HepG2 (cell line): ENCODE measurements at regions not wholly inside any gene's neighbourhood (a gene's known extent, or its start where the extent isn't known, plus 50 kb on each side); places are given as distances from the start of the nearest gene placed in this dataset.

ENCODE experiments used
- ATAC-seq: fragments of 200-7000 bp; cut with Tn5 transposase; 3 replicates; pipeline ENCODE4 v1.9.1; 2020; ENCODE audit warnings: mild to moderate bottlenecking, moderate library complexity
- BruUV-seq: library from RNA; stranded (reverse); fragments of 400-500 nt; replicated peaks from 2 replicates; lab custom pipeline; 2021; lab: Mats Ljungman, UMichigan
- CTCF ChIA-PET: fragments of 300-600 bp; formaldehyde crosslinking; extraction: SDS; loops from one replicate; lab custom pipeline; 2021; ENCODE audit warnings: low total read pairs, inconsistent platforms, low intra/inter-chr PET ratio; lab: Yijun Ruan, JAX
- POLR2A ChIA-PET: fragments of 350-600 bp; sonication (Branson Sonifier 250); formaldehyde crosslinking; loops from one replicate; lab custom pipeline; 2020; ENCODE audit warnings: antibody characterized with exemption, inconsistent platforms; lab: Yijun Ruan, JAX
- DNase-seq: peaks from one replicate; pipeline ENCODE4 v3.0.0-alpha.2; 2015; ENCODE audit warnings: low spot score
- FAIRE-seq: peaks from 3 replicates; lab custom pipeline; 2011; peaks lifted over from hg19 to GRCh38; lab: Jason Lieb, UNC
- H2AFZ ChIP-seq: one replicate; pipeline ENCODE4 v1.6.1; 2011; ENCODE audit warnings: low read length, inconsistent platforms
- H3K27ac ChIP-seq: fragments of 300-600 bp; 3 replicates; pipeline ENCODE4 v1.8.0; 2011; ENCODE audit warnings: mixed run types, mild to moderate bottlenecking, mixed read lengths, low read length, inconsistent platforms; ENCODE audit not compliant: insufficient read depth; ENCODE audit errors: extremely low read length
- H3K27me3 ChIP-seq, 2 experiments: fragments of 200-600 bp in 1 of 2; 2 replicates in 1 of 2; 3 replicates in 1 of 2; pipeline versions ENCODE4 v1.6.0 to v1.8.0; 2011; ENCODE audit warnings: low read length in 2 of 2, mild to moderate bottlenecking in 2 of 2, moderate library complexity in 2 of 2, inconsistent platforms in 1 of 2; ENCODE audit not compliant: insufficient read depth in 2 of 2, control insufficient read depth in 1 of 2
- H3K36me3 ChIP-seq, 2 experiments: fragments of 200-600 bp in 1 of 2; replicated peaks in 1 of 2; 2 replicates in 1 of 2; 3 replicates in 1 of 2; pipeline versions ENCODE4 v1.5.1 to v1.8.0; 2011; ENCODE audit warnings: low read length in 2 of 2, inconsistent platforms in 1 of 2; ENCODE audit not compliant: insufficient read depth in 2 of 2, control insufficient read depth in 1 of 2
- H3K4me1 ChIP-seq: 2 replicates; pipeline ENCODE4 v1.5.1; 2012; ENCODE audit warnings: low read length, inconsistent platforms; ENCODE audit not compliant: insufficient read depth
- H3K4me2 ChIP-seq: 2 replicates; pipeline ENCODE4 v1.6.0; 2011; ENCODE audit warnings: low read depth, low read length, inconsistent platforms
- H3K4me3 ChIP-seq, 3 experiments: fragments of 200-600 bp in 1 of 3; sonication (generic), shearing (Covaris generic) in 1 of 3; replicated peaks in 1 of 3; 2 replicates each; pipeline ENCODE4 v1.5.1; 2011 to 2016; ENCODE audit warnings: low read length in 3 of 3, inconsistent platforms in 2 of 3, low read depth in 2 of 3, mild to moderate bottlenecking in 2 of 3, control low read depth in 1 of 3, mixed read lengths in 1 of 3; ENCODE audit not compliant: insufficient read depth in 1 of 3
- H3K79me2 ChIP-seq: one replicate; pipeline ENCODE4 v1.6.1; 2011; ENCODE audit warnings: low read length, inconsistent platforms; ENCODE audit not compliant: insufficient read depth
- H3K9ac ChIP-seq: 2 replicates; pipeline ENCODE4 v1.6.0; 2011; ENCODE audit warnings: mild to moderate bottlenecking, low read depth, low read length, inconsistent platforms; ENCODE audit not compliant: insufficient read depth
- H3K9me3 ChIP-seq: 2 replicates; pipeline ENCODE4 v1.5.1; 2012; ENCODE audit warnings: mild to moderate bottlenecking, low read length
- H4K20me1 ChIP-seq: 2 replicates; pipeline ENCODE4 v1.6.0; 2011; ENCODE audit warnings: inconsistent platforms, mild to moderate bottlenecking, low read length, moderate library complexity; ENCODE audit not compliant: insufficient read depth
- ATF7 ChIP-seq, 2 experiments: fragments of 450-650 bp in 1 of 2; sonication (generic) in 1 of 2; formaldehyde crosslinking in 1 of 2; IDR thresholded peaks; 2 replicates each; pipeline versions ENCODE4 v1.4.0 to v1.6.1; 2016 to 2020; ENCODE audit warnings: antibody characterized with exemption in 1 of 2, mild to moderate bottlenecking in 1 of 2, missing genetic modification reagents in 1 of 2
- BCL3 ChIP-seq: sonication (generic); formaldehyde crosslinking; IDR thresholded peaks from 2 replicates; pipeline ENCODE4 v1.5.1; 2020; ENCODE audit warnings: mild to moderate bottlenecking, missing genetic modification reagents, moderate library complexity
- CBFB ChIP-seq: sonication (generic); formaldehyde crosslinking; IDR thresholded peaks from 2 replicates; pipeline ENCODE4 v1.4.0; 2020; ENCODE audit warnings: missing genetic modification reagents
- CREB1 ChIP-seq, 2 experiments: fragments of 450-650 bp in 1 of 2; IDR thresholded peaks; 2 replicates each; pipeline ENCODE4 v1.6.1; 2016 to 2017; ENCODE audit warnings: control low read depth in 1 of 2, mild to moderate bottlenecking in 1 of 2, missing compliant biosample characterization in 1 of 2, missing genetic modification characterization in 1 of 2
- DR1 ChIP-seq: sonication (generic); formaldehyde crosslinking; IDR thresholded peaks from 2 replicates; pipeline ENCODE4 v1.8.0; 2021; ENCODE audit warnings: mild to moderate bottlenecking, missing genetic modification reagents, inconsistent platforms
- FOXP4 ChIP-seq: sonication (generic); formaldehyde crosslinking; IDR thresholded peaks from 2 replicates; pipeline ENCODE4 v1.4.0; 2020; ENCODE audit warnings: missing genetic modification reagents
- HIVEP1 ChIP-seq: sonication (generic); formaldehyde crosslinking; IDR thresholded peaks from 2 replicates; pipeline ENCODE4 v1.4.0; 2020; ENCODE audit warnings: mild to moderate bottlenecking, missing genetic modification reagents
- ISL2 ChIP-seq: sonication (generic); formaldehyde crosslinking; IDR thresholded peaks from 2 replicates; pipeline ENCODE4 v1.5.0; 2020; ENCODE audit warnings: missing genetic modification reagents
- MATR3 ChIP-seq: sonication (generic); formaldehyde crosslinking; IDR thresholded peaks from 2 replicates; pipeline ENCODE4 v1.4.0; 2020; ENCODE audit warnings: missing genetic modification reagents
- MYPOP ChIP-seq: sonication (generic); formaldehyde crosslinking; IDR thresholded peaks from 2 replicates; pipeline ENCODE4 v1.8.1; 2023; ENCODE audit warnings: mild to moderate bottlenecking, moderate library complexity, missing genetic modification reagents
- RARA ChIP-seq: IDR thresholded peaks from 2 replicates; pipeline ENCODE4 v1.6.1; 2016; ENCODE audit warnings: missing genetic modification reagents, missing compliant biosample characterization
- RFXAP ChIP-seq: sonication (generic); formaldehyde crosslinking; IDR thresholded peaks from 2 replicates; pipeline ENCODE4 v1.4.0; 2020; ENCODE audit warnings: missing genetic modification reagents, borderline replicate concordance
- THYN1 ChIP-seq: sonication (generic); formaldehyde crosslinking; IDR thresholded peaks from 2 replicates; pipeline ENCODE4 v1.8.1; 2023; ENCODE audit warnings: low read depth, mild to moderate bottlenecking, moderate library complexity, missing genetic modification reagents, borderline replicate concordance
- ZNF350 ChIP-seq: sonication (generic); formaldehyde crosslinking; IDR thresholded peaks from 2 replicates; pipeline ENCODE4 v1.4.0; 2020; ENCODE audit warnings: mild to moderate bottlenecking, low read depth, missing genetic modification reagents, borderline replicate concordance
- ZNF7 ChIP-seq: IDR thresholded peaks from 2 replicates; pipeline ENCODE4 v1.6.1; 2016; ENCODE audit warnings: missing biosample characterization, missing genetic modification reagents
- ZNF768 ChIP-seq: sonication (generic); formaldehyde crosslinking; IDR thresholded peaks from 2 replicates; pipeline ENCODE4 v1.4.0; 2020; ENCODE audit warnings: missing genetic modification reagents
- ZNF777 ChIP-seq: sonication (generic); formaldehyde crosslinking; IDR thresholded peaks from 2 replicates; pipeline ENCODE4 v1.4.0; 2020; ENCODE audit warnings: missing genetic modification reagents
- WGBS: methylation state at CpG from one replicate; pipeline ENCODE4 v1.1.6; 2017; ENCODE audit warnings: low lambda C conversion rate; 5-methylcytosine and 5-hydroxymethylcytosine counted together
- in situ Hi-C: cut with HindIII; loops from 2 replicates; pipeline ENCODE4 v1.10.0; 2017; ENCODE audit warnings: low pct_unique_long_range_greater_than_20kb; ENCODE audit not compliant: extremely low pct_ligation_motif_present
- intact Hi-C: fragments of 100-400 bp; cut with micrococcal nuclease; formaldehyde crosslinking; loops from one replicate; pipeline ENCODE4 v1.10.0; 2022; ENCODE audit not compliant: unreplicated experiment

GRCh38 chr1:216953495-216953894 lies 230.3 kb upstream of the ESRRG start:
- FAIRE-seq, result no peak
- no peaks in the 10 kb centered on the region for H3K36me3 ChIP-seq
- no peaks in the 10 kb centered on the region for H4K20me1 ChIP-seq
- TF ChIP-seq MATR3 (no peak), HIVEP1 (CRISPR knock-in tag) (no peak), ISL2 (CRISPR knock-in tag) (no peak), CREB1 (IDR thresholded peaks at IDR 0.05) (peak; percentile 75), CREB1 (CRISPR knock-in tag; IDR thresholded peaks at IDR 0.05) (no peak), ATF7 (IDR thresholded peaks at IDR 0.05) (peak; percentile 77), ATF7 (CRISPR knock-in tag; IDR thresholded peaks at IDR 0.05) (no peak), CBFB (CRISPR knock-in tag) (no peak), DR1 (CRISPR knock-in tag) (no peak), ZNF7 (CRISPR knock-in tag) (no peak), THYN1 (CRISPR knock-in tag) (no peak)
- WGBS, result 1% methylated on average over 2 of the region's 2 CpGs
- H3K79me2 ChIP-seq, result no peaks in the 10 kb centered on the region
- POLR2A ChIA-PET, result no interaction called here
- no peaks in the 10 kb centered on the region; a peak in 1 of 5 replicates for H3K27me3 ChIP-seq
- no peaks in the 10 kb centered on the region for H3K4me1 ChIP-seq
- CTCF ChIA-PET, result no interaction called here
- H3K4me2 ChIP-seq, result no peak overlapping the region
- BruUV-seq, result no TSS peak
- no peak for ATAC-seq
- no peak overlapping the region for H3K4me3 ChIP-seq
- intact Hi-C loops (no loop called here), in situ Hi-C loops (no loop called here)
- H3K9me3 ChIP-seq, result no peaks in the 10 kb centered on the region
- no peak overlapping the region for H2AFZ ChIP-seq
- no peak overlapping the region for H3K27ac ChIP-seq
- no peak for DNase-seq
- no peak overlapping the region for H3K9ac ChIP-seq

- no peak overlapping the region for H3K27ac ChIP-seq
- H3K27me3 ChIP-seq, result no peaks in the 10 kb centered on the region; a peak in 1 of 5 replicates
- ATAC-seq (no peak), DNase-seq (no peak), FAIRE-seq (no peak)
- H4K20me1 ChIP-seq, result no peaks in the 10 kb centered on the region
- BruUV-seq, result no TSS peak
- no peaks in the 10 kb centered on the region for H3K36me3 ChIP-seq
- intact Hi-C loops, result no loop called here
- no peaks in the 10 kb centered on the region for H3K9me3 ChIP-seq
- ChIA-PET CTCF (no interaction called here), POLR2A (no interaction called here)
- H3K4me1 ChIP-seq, result no peaks in the 10 kb centered on the region
- H2AFZ ChIP-seq, result no peak overlapping the region
- WGBS, result 11% methylated on average over 6 of the region's 6 CpGs
- H3K4me3 ChIP-seq, result no peak overlapping the region
- no peaks in the 10 kb centered on the region for H3K79me2 ChIP-seq
- in situ Hi-C loops, result no loop called here
- H3K4me2 ChIP-seq, result no peak overlapping the region
- H3K9ac ChIP-seq, result no peak overlapping the region
- TF ChIP-seq ZNF350 (CRISPR knock-in tag), result no peak
- no peak for TF ChIP-seq BCL3 (CRISPR knock-in tag)
- no peak for TF ChIP-seq RARA
- TF ChIP-seq RFXAP (CRISPR knock-in tag), result no peak
- no peak for TF ChIP-seq FOXP4 (CRISPR knock-in tag)
- TF ChIP-seq ZNF777 (CRISPR knock-in tag), result no peak
- no peak for TF ChIP-seq MYPOP (CRISPR knock-in tag)
- no peak for TF ChIP-seq ZNF768 (CRISPR knock-in tag)
Measured at GRCh38 chr1:216952864-216953263, 229.6 kb upstream of the ESRRG start.
